Erythroblast (primary cell): ENCODE measurements at regions not wholly inside any gene's neighbourhood (a gene's known extent, or its start where the extent isn't known, plus 50 kb on each side); places are given as distances from the start of the nearest gene placed in this dataset.

ENCODE experiments used
- GATA1 ChIP-seq: IDR thresholded peaks from 2 replicates; pipeline ENCODE4 v1.6.1; 2011; ENCODE audit warnings: low read depth, mild to moderate bottlenecking, control low read depth, low read length, moderate library complexity
- POLR2A ChIP-seq: IDR thresholded peaks from 2 replicates; pipeline ENCODE4 v1.6.1; 2011; ENCODE audit warnings: mild to moderate bottlenecking, low read length

DNA sequence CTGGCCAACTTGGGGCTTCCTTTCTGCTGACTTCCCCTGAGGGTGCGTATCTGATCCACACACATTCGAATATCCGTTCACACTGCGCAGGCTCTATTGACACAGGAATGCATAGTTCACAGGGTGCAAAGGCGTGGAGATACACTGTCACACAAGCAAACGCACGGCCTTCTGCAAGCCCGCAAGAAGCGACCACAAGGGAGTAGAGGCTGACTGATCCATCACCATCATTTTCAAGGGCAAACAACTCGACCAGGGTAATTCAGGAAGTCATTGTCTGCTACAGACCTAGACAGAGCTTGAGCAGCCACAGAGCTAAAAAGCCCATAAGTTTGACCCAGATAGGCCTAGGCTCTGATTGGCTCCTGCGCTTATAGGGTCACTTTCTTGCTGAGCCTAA is 392.3 kb downstream of the MN1 start:
- TF ChIP-seq POLR2A (no peak), GATA1 (no peak)
